HepG2 (cell line): ENCODE measurements at regions not wholly inside any gene's neighbourhood (a gene's known extent, or its start where the extent isn't known, plus 50 kb on each side); places are given as distances from the start of the nearest gene placed in this dataset.

ENCODE experiments used
- ATAC-seq: fragments of 200-7000 bp; cut with Tn5 transposase; 3 replicates; pipeline ENCODE4 v1.9.1; 2020; ENCODE audit warnings: mild to moderate bottlenecking, moderate library complexity
- BruUV-seq: library from RNA; stranded (reverse); fragments of 400-500 nt; replicated peaks from 2 replicates; lab custom pipeline; 2021; lab: Mats Ljungman, UMichigan
- CTCF ChIA-PET: fragments of 300-600 bp; formaldehyde crosslinking; extraction: SDS; loops from one replicate; lab custom pipeline; 2021; ENCODE audit warnings: low total read pairs, inconsistent platforms, low intra/inter-chr PET ratio; lab: Yijun Ruan, JAX
- POLR2A ChIA-PET: fragments of 350-600 bp; sonication (Branson Sonifier 250); formaldehyde crosslinking; loops from one replicate; lab custom pipeline; 2020; ENCODE audit warnings: antibody characterized with exemption, inconsistent platforms; lab: Yijun Ruan, JAX
- DNase-seq: peaks from one replicate; pipeline ENCODE4 v3.0.0-alpha.2; 2015; ENCODE audit warnings: low spot score
- FAIRE-seq: peaks from 3 replicates; lab custom pipeline; 2011; peaks lifted over from hg19 to GRCh38; lab: Jason Lieb, UNC
- H2AFZ ChIP-seq: one replicate; pipeline ENCODE4 v1.6.1; 2011; ENCODE audit warnings: low read length, inconsistent platforms
- H3K27ac ChIP-seq: fragments of 300-600 bp; 3 replicates; pipeline ENCODE4 v1.8.0; 2011; ENCODE audit warnings: mixed run types, mild to moderate bottlenecking, mixed read lengths, low read length, inconsistent platforms; ENCODE audit not compliant: insufficient read depth; ENCODE audit errors: extremely low read length
- H3K27me3 ChIP-seq, 2 experiments: fragments of 200-600 bp in 1 of 2; 2 replicates in 1 of 2; 3 replicates in 1 of 2; pipeline versions ENCODE4 v1.6.0 to v1.8.0; 2011; ENCODE audit warnings: low read length in 2 of 2, mild to moderate bottlenecking in 2 of 2, moderate library complexity in 2 of 2, inconsistent platforms in 1 of 2; ENCODE audit not compliant: insufficient read depth in 2 of 2, control insufficient read depth in 1 of 2
- H3K36me3 ChIP-seq, 2 experiments: fragments of 200-600 bp in 1 of 2; replicated peaks in 1 of 2; 2 replicates in 1 of 2; 3 replicates in 1 of 2; pipeline versions ENCODE4 v1.5.1 to v1.8.0; 2011; ENCODE audit warnings: low read length in 2 of 2, inconsistent platforms in 1 of 2; ENCODE audit not compliant: insufficient read depth in 2 of 2, control insufficient read depth in 1 of 2
- H3K4me1 ChIP-seq: 2 replicates; pipeline ENCODE4 v1.5.1; 2012; ENCODE audit warnings: low read length, inconsistent platforms; ENCODE audit not compliant: insufficient read depth
- H3K4me2 ChIP-seq: 2 replicates; pipeline ENCODE4 v1.6.0; 2011; ENCODE audit warnings: low read depth, low read length, inconsistent platforms
- H3K4me3 ChIP-seq, 3 experiments: fragments of 200-600 bp in 1 of 3; sonication (generic), shearing (Covaris generic) in 1 of 3; replicated peaks in 1 of 3; 2 replicates each; pipeline ENCODE4 v1.5.1; 2011 to 2016; ENCODE audit warnings: low read length in 3 of 3, inconsistent platforms in 2 of 3, low read depth in 2 of 3, mild to moderate bottlenecking in 2 of 3, control low read depth in 1 of 3, mixed read lengths in 1 of 3; ENCODE audit not compliant: insufficient read depth in 1 of 3
- H3K79me2 ChIP-seq: one replicate; pipeline ENCODE4 v1.6.1; 2011; ENCODE audit warnings: low read length, inconsistent platforms; ENCODE audit not compliant: insufficient read depth
- H3K9ac ChIP-seq: 2 replicates; pipeline ENCODE4 v1.6.0; 2011; ENCODE audit warnings: mild to moderate bottlenecking, low read depth, low read length, inconsistent platforms; ENCODE audit not compliant: insufficient read depth
- H3K9me3 ChIP-seq: 2 replicates; pipeline ENCODE4 v1.5.1; 2012; ENCODE audit warnings: mild to moderate bottlenecking, low read length
- H4K20me1 ChIP-seq: 2 replicates; pipeline ENCODE4 v1.6.0; 2011; ENCODE audit warnings: inconsistent platforms, mild to moderate bottlenecking, low read length, moderate library complexity; ENCODE audit not compliant: insufficient read depth
- FIP1L1 ChIP-seq: fragments of 200-400 bp; formaldehyde crosslinking; IDR thresholded peaks from 2 replicates; pipeline ENCODE4 v1.6.1; 2018; ENCODE audit warnings: low read depth, mild to moderate bottlenecking, low read length, moderate library complexity, borderline replicate concordance; ENCODE audit not compliant: insufficient read depth
- FLYWCH1 ChIP-seq: sonication (generic); formaldehyde crosslinking; IDR thresholded peaks from 2 replicates; pipeline ENCODE4 v1.8.1; 2023; ENCODE audit warnings: mild to moderate bottlenecking, missing genetic modification reagents
- NFYB ChIP-seq: sonication (generic); formaldehyde crosslinking; IDR thresholded peaks from 2 replicates; pipeline ENCODE4 v1.4.0; 2020; ENCODE audit warnings: missing genetic modification reagents
- PHF8 ChIP-seq: sonication (generic); formaldehyde crosslinking; IDR thresholded peaks from 2 replicates; pipeline ENCODE4 v1.5.0; 2020; ENCODE audit warnings: missing genetic modification reagents
- ZNF562 ChIP-seq: sonication (generic); formaldehyde crosslinking; IDR thresholded peaks from 2 replicates; pipeline ENCODE4 v1.8.0; 2022; ENCODE audit warnings: missing genetic modification reagents, borderline replicate concordance
- ZNF703 ChIP-seq: sonication (generic); formaldehyde crosslinking; IDR thresholded peaks from 2 replicates; pipeline ENCODE4 v1.5.1; 2020; ENCODE audit warnings: missing genetic modification reagents, mild to moderate bottlenecking, moderate library complexity, borderline replicate concordance
- ZNF816 ChIP-seq: sonication (generic); formaldehyde crosslinking; IDR thresholded peaks from 2 replicates; pipeline ENCODE4 v1.8.0; 2022; ENCODE audit warnings: missing genetic modification reagents, mild to moderate bottlenecking, borderline replicate concordance
- WGBS: methylation state at CpG from one replicate; pipeline ENCODE4 v1.1.6; 2017; ENCODE audit warnings: low lambda C conversion rate; 5-methylcytosine and 5-hydroxymethylcytosine counted together
- in situ Hi-C: cut with HindIII; loops from 2 replicates; pipeline ENCODE4 v1.10.0; 2017; ENCODE audit warnings: low pct_unique_long_range_greater_than_20kb; ENCODE audit not compliant: extremely low pct_ligation_motif_present
- intact Hi-C: fragments of 100-400 bp; cut with micrococcal nuclease; formaldehyde crosslinking; loops from one replicate; pipeline ENCODE4 v1.10.0; 2022; ENCODE audit not compliant: unreplicated experiment
- TF ChIP-seq, protein P1 (sequence below), 2 experiments: fragments of 450-650 bp in 1 of 2; sonication (generic) in 1 of 2; formaldehyde crosslinking; IDR thresholded peaks; 2 replicates each; pipeline versions ENCODE4 v1.5.0 to v1.8.0; 2020 to 2022; ENCODE audit warnings: mild to moderate bottlenecking in 1 of 2, missing genetic modification reagents in 1 of 2
- TF ChIP-seq, protein P2 (sequence below): IDR thresholded peaks from 2 replicates; pipeline ENCODE4 v1.6.1; 2016
- TF ChIP-seq, protein P3 (sequence below): IDR thresholded peaks from 2 replicates; pipeline ENCODE4 v1.6.1; 2012; ENCODE audit warnings: low read depth, low read length, improper control_type of control experiment

DNA sequence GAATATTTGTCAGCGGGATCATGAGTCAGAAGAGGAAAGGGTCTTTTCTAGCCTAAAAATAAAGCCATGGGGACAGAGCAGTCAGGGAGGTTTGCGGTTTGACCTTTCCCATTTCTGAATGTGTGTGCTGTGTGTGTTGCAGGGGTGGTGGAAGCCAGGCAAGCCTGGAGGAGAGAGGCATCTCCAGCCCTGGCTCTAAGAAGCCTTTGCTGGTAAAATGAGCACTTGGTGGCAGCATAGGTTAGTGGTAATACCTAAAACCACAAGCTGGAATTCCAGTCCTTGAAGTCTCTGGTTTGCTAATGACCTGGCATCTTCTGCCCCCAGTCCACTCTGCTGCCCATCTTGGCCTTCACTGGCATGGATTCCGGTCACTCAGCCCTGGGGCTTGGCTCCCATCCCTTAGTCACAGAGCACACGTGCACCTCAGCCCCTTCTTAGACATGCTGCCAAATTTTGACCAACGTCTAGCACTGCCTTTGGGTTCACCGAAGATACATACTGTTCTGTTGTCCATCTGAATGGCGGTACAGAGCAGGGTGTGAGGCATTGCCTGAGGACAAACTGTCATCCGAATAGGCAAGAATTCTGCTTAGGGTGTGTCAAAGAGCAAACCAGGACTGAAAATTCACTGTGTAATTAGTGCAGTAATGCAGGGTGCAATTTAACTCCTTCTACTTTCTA, 52.7 kb downstream of the KCNA5 start:
- DNase-seq (no peak), FAIRE-seq (no peak), ATAC-seq (no peak)
- no peaks in the 10 kb centered on the region for H3K79me2 ChIP-seq
- TF ChIP-seq, protein P1, sequence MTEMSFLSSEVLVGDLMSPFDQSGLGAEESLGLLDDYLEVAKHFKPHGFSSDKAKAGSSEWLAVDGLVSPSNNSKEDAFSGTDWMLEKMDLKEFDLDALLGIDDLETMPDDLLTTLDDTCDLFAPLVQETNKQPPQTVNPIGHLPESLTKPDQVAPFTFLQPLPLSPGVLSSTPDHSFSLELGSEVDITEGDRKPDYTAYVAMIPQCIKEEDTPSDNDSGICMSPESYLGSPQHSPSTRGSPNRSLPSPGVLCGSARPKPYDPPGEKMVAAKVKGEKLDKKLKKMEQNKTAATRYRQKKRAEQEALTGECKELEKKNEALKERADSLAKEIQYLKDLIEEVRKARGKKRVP (CRISPR knock-in tag; IDR thresholded peaks at IDR 0.05), result no peak
- no peaks in the 10 kb centered on the region for H3K36me3 ChIP-seq
- H4K20me1 ChIP-seq, result no peaks in the 10 kb centered on the region
- POLR2A ChIA-PET, result no interaction called here
- H3K9me3 ChIP-seq, result no peaks in the 10 kb centered on the region
- H3K9ac ChIP-seq, result no peak overlapping the region
- in situ Hi-C loops (no loop called here), intact Hi-C loops (no loop called here)
- H3K4me2 ChIP-seq, result no peak overlapping the region
- H3K4me3 ChIP-seq, result no peak overlapping the region
- 17% methylated on average over 8 of the region's 8 CpGs for WGBS
- BruUV-seq, result no TSS peak
- peaks cover 0 to 6% of the 10 kb centered on the region in 2 experiments; a peak in 1 of 5 replicates for H3K27me3 ChIP-seq
- H2AFZ ChIP-seq, result no peak overlapping the region
- CTCF ChIA-PET, result no interaction called here
- no peak overlapping the region for H3K27ac ChIP-seq
- no peaks in the 10 kb centered on the region for H3K4me1 ChIP-seq

DNA sequence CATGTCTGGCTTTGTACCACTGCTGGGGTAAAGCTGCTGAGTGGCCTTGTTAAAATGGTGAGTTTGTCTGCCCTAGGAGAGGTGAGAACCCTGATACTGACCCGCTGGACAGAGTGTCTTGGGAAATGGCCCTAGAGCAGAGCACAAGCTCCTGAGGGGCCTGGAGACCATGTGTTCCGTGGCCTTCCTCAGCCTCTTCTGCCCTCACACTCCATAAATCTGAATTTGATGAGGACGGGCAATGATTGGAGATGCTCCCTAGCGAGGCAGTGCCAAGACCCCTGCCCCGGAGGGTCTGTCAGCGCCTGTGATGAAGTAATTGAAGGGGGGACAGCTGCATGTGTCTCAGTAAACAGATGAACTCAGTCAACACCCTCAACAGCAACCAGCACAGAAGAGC, 54.1 kb downstream of the KCNA5 start:
- H3K36me3 ChIP-seq, result no peaks in the 10 kb centered on the region
- CTCF ChIA-PET, result no interaction called here
- H3K9me3 ChIP-seq, result no peaks in the 10 kb centered on the region
- DNase-seq (no peak), ATAC-seq (no peak), FAIRE-seq (no peak)
- no peak overlapping the region for H3K4me2 ChIP-seq
- no peaks in the 10 kb centered on the region for H3K4me1 ChIP-seq
- POLR2A ChIA-PET, result no interaction called here
- peaks cover 0 to 6% of the 10 kb centered on the region in 2 experiments; a peak in 1 of 5 replicates for H3K27me3 ChIP-seq
- no peak overlapping the region for H2AFZ ChIP-seq
- no peak overlapping the region for H3K9ac ChIP-seq
- BruUV-seq, result no TSS peak
- no peaks in the 10 kb centered on the region for H3K79me2 ChIP-seq
- no peak overlapping the region for H3K4me3 ChIP-seq
- intact Hi-C loops (no loop called here), in situ Hi-C loops (no loop called here)
- H3K27ac ChIP-seq, result no peak overlapping the region
- H4K20me1 ChIP-seq, result no peaks in the 10 kb centered on the region
- TF ChIP-seq, protein P2, sequence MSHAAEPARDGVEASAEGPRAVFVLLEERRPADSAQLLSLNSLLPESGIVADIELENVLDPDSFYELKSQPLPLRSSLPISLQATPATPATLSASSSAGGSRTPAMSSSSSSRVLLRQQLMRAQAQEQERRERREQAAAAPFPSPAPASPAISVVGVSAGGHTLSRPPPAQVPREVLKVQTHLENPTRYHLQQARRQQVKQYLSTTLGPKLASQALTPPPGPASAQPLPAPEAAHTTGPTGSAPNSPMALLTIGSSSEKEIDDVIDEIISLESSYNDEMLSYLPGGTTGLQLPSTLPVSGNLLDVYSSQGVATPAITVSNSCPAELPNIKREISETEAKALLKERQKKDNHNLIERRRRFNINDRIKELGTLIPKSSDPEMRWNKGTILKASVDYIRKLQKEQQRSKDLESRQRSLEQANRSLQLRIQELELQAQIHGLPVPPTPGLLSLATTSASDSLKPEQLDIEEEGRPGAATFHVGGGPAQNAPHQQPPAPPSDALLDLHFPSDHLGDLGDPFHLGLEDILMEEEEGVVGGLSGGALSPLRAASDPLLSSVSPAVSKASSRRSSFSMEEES (CRISPR knock-in tag), result no peak
- TF ChIP-seq, protein P3, sequence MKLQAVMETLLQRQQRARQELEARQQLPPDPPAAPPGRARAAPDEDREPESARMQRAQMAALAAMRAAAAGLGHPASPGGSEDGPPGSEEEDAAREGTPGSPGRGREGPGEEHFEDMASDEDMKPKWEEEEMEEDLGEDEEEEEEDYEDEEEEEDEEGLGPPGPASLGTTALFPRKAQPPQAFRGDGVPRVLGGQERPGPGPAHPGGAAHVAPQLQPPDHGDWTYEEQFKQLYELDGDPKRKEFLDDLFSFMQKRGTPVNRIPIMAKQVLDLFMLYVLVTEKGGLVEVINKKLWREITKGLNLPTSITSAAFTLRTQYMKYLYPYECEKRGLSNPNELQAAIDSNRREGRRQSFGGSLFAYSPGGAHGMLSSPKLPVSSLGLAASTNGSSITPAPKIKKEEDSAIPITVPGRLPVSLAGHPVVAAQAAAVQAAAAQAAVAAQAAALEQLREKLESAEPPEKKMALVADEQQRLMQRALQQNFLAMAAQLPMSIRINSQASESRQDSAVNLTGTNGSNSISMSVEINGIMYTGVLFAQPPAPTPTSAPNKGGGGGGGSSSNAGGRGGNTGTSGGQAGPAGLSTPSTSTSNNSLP, result no peak
- TF ChIP-seq ZNF562 (CRISPR knock-in tag) (no peak), NFYB (CRISPR knock-in tag) (no peak), FIP1L1 (no peak), ZNF816 (CRISPR knock-in tag) (no peak), ZNF703 (CRISPR knock-in tag) (no peak), FLYWCH1 (CRISPR knock-in tag) (no peak), PHF8 (CRISPR knock-in tag) (no peak)
- 0% methylated on average over 1 of the region's 6 CpGs for WGBS
